Ovary (tissue), 3 donors: ENCODE measurements at regions not wholly inside any gene's neighbourhood (a gene's known extent, or its start where the extent isn't known, plus 50 kb on each side); places are given as distances from the start of the nearest gene placed in this dataset.

Source experiments
- POLR2A ChIP-seq: fragments of 450-650 bp; IDR thresholded peaks from one replicate; pipeline ENCODE4 v1.6.1; 2017; ENCODE audit warnings: antibody characterized with exemption, mild to moderate bottlenecking, moderate library complexity
- TF ChIP-seq, protein P1 (sequence below), 3 donors: fragments of 450-650 bp in 2 of 3; fragments of 200-600 bp in 1 of 3; IDR thresholded peaks; one replicate each; pipeline versions ENCODE4 v1.5.1 to v1.8.0; 2016 to 2022; ENCODE audit warnings: antibody characterized with exemption in 3 of 3, mild to moderate bottlenecking in 1 of 3
- donor health status: DM: no; HTN: no; CAD: no.

DNA sequence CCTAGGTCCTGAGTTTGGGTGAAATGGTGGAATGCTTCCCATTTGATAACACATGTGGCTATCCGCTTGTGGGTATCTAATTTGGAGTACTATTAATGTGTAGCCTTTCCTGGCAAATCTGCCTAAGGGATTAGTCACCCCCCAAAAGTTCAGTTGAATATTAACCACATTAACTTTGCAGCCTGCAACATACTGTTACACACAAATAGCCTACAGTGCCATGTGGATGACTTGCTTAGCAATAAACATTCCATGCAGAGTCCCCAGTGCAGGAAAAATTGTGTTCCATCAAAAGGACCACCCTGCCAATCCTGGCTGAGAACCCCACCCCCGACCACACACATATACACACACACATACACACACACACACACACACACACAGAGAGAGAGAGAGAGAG lies 303.3 kb upstream of the ESRRG start:
- TF ChIP-seq, protein P1, sequence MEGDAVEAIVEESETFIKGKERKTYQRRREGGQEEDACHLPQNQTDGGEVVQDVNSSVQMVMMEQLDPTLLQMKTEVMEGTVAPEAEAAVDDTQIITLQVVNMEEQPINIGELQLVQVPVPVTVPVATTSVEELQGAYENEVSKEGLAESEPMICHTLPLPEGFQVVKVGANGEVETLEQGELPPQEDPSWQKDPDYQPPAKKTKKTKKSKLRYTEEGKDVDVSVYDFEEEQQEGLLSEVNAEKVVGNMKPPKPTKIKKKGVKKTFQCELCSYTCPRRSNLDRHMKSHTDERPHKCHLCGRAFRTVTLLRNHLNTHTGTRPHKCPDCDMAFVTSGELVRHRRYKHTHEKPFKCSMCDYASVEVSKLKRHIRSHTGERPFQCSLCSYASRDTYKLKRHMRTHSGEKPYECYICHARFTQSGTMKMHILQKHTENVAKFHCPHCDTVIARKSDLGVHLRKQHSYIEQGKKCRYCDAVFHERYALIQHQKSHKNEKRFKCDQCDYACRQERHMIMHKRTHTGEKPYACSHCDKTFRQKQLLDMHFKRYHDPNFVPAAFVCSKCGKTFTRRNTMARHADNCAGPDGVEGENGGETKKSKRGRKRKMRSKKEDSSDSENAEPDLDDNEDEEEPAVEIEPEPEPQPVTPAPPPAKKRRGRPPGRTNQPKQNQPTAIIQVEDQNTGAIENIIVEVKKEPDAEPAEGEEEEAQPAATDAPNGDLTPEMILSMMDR (IDR thresholded peaks at IDR 0.05): no peak
- no peak for TF ChIP-seq POLR2A
